RPMI8226 (cell line): ENCODE measurements at regions not wholly inside any gene's neighbourhood (a gene's known extent, or its start where the extent isn't known, plus 50 kb on each side); places are given as distances from the start of the nearest gene placed in this dataset.
"Not testable (repeated sequence)": the region's sequence is repeated elsewhere in the genome, so short reads cannot be mapped to it uniquely, and the experiment has no call there.

Experiments used
- DNase-seq: peaks from one replicate; pipeline ENCODE4 v3.0.0-alpha.2; 2015

GRCh38 chr7:155397758-155398714 lies 59.9 kb upstream of the EN2 start:
- DNase-seq: not testable (repeated sequence)

- peak; percentile 40 for DNase-seq
Observed at GRCh38 chr7:155398944-155399343, 59.0 kb upstream of the EN2 start.

GRCh38 chr7:155399577-155399976 lies 58.4 kb upstream of the EN2 start:
- DNase-seq: no peak

- no peak for DNase-seq
Observed at GRCh38 chr7:155401231-155401630, 56.7 kb upstream of the EN2 start.

- DNase-seq: no peak
Observed at GRCh38 chr7:155401884-155402283, 56.0 kb upstream of the EN2 start.

- no peak for DNase-seq
Observed at GRCh38 chr7:155402941-155403340, 55.0 kb upstream of the EN2 start.

- DNase-seq: no peak
Observed at GRCh38 chr7:155404976-155405375, 53.0 kb upstream of the EN2 start.

GRCh38 chr7:155405399-155406318 lies 52.3 kb upstream of the EN2 start:
- peak; percentile 55 for DNase-seq

- DNase-seq: no peak
Observed at GRCh38 chr7:155407799-155408198, 50.1 kb upstream of the EN2 start.
